ENCODE measurements at regions not wholly inside any gene's neighbourhood (a gene's known extent, or its start where the extent isn't known, plus 50 kb on each side); places are given as distances from the start of the nearest gene placed in this dataset.

DNA sequence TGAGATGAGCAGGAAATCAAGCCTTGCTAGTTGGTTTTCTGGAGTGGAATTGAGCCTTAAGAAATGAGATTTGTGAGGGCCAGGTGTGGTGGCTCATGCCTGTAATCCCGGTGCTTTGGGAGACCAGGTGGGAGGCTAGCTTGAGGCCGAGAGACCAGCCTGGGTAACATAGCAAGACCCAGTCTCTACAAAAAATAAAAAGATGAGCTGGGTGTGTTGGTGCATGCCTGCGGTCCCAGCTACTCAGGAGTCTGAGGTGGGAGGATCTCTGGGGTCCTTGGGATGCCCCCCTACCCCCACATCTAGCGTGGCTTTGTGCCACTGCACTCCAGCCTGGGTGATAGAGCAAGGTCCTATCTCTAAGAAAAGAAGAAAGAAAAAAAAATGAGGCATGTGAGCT, 104.2 kb upstream of the RTL1 start:
- H3K4me3 ChIP-seq (ENCODE audit: low read depth, low read length), result no peak overlapping the region
- no peak for TF ChIP-seq CTCF (IDR thresholded peaks at IDR 0.05; ENCODE audit: low read depth, low read length)

DNA sequence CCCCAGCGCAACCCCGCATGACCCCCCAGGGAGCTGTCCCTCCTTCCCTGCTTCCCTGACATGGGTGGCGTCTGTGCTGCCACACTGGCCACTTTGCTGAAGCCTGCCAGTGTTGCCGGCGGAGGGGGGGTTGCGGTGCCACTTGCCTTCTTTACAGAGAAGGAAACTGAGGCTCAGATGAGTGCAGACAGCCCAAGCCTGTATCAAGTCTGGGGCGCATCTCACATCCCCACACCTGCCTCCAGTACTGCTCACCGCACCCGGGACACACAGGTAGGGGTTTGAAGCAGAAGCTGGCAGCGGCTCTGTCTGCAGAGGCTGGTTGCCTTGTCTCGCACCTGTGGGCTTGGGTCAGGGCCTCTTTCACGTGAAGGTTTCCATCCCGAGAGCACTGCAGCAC, 104.7 kb upstream of the RTL1 start:
- no peak for TF ChIP-seq CTCF (IDR thresholded peaks at IDR 0.05; ENCODE audit: low read depth, low read length)
- H3K4me3 ChIP-seq (ENCODE audit: low read depth, low read length), result no peak overlapping the region

DNA sequence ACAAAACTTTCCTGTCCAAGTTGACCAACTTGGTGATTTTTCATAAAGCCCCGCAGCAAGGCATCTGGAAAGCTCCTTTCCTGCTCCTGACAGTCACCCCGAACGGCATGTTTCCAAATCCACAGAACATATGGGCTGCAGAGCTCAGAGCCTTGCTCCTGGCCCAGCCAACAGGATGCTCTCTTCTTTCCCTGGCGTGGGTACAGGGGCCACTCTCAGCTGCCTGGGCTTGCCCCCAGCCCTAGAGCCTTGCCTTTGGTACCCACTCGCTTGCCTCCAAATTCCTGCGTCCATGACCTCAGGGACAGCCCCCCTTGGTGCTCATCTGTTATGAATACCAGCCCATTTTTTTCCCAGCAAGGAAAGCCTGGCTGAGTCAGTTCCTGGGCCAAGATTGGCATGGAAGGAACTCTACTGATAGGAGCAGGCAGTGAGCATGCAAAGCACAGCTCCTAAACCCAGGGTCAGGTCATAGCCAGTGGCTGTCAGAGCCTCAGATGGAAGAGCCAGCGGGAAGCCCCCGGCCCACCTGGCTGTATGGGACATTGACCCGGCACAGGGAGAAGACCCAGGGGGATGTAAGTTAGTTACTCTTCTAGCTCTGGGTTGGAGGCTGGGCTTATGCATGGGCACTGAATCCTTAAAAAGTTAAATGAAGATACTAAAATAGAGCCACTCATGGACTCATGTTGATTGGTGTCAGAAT, 105.3 kb upstream of the RTL1 start:
- H3K4me3 ChIP-seq (ENCODE audit: low read depth, low read length), result no peak overlapping the region
- TF ChIP-seq CTCF (IDR thresholded peaks at IDR 0.05; ENCODE audit: low read depth, low read length), result no peak

DNA sequence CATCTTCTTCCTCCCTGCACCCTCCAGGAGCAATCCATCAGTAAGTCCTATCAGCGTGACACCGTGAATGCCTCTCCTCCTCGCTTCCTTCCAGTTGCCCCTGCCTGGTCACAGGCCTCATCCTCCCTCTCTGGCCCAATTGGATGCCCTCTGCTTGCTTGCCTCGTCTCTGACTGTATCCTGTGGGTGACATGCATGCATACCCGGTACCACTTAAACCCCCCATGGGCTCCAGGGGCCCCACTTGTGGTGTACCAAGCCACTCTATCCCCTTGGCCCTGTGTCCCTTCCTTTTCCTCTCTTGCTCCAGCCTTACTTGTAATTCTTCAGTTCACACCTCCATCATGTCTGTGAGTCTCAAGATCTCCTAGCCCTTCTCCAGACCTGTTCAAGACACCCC, 106.0 kb upstream of the RTL1 start:
- H3K4me3 ChIP-seq (ENCODE audit: low read depth, low read length), result no peak overlapping the region
- TF ChIP-seq CTCF (IDR thresholded peaks at IDR 0.05; ENCODE audit: low read depth, low read length), result no peak

GRCh38 chr14:101010293-101010692, 106.8 kb upstream of the RTL1 start:
- no peak for TF ChIP-seq CTCF (IDR thresholded peaks at IDR 0.05; ENCODE audit: low read depth, low read length)
- no peak overlapping the region for H3K4me3 ChIP-seq (ENCODE audit: low read depth, low read length)

- no peak overlapping the region for H3K4me3 ChIP-seq (ENCODE audit: low read depth, low read length)
- no peak for TF ChIP-seq CTCF (IDR thresholded peaks at IDR 0.05; ENCODE audit: low read depth, low read length)
These were observed 107.3 kb upstream of the RTL1 start for GRCh38 chr14:101010835-101011234.

DNA sequence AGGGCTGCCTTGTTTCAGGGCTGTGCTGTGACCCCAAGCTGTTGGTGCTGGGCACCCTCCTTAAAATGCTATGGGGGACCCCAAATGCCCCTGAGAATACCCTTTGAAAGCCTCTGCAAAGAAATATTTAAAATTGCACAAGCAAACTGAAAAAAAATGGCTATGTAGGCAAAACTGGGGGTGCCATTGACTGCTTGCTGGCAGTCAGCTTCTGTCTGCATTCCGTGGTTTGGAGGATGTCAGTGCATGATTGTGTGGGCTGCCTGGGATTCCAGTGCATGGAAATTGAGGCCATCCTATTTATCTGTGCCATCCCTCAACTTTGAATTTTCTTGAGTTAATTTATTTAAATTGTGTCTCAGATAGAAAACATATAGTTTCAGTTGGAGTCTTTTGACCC, 113.7 kb upstream of the RTL1 start:
- H3K4me3 ChIP-seq (ENCODE audit: low read depth, low read length), result no peak overlapping the region
- no peak for TF ChIP-seq CTCF (IDR thresholded peaks at IDR 0.05; ENCODE audit: low read depth, low read length)
